IPS-15b (cell line): ENCODE measurements at regions not wholly inside any gene's neighbourhood (a gene's known extent, or its start where the extent isn't known, plus 50 kb on each side); places are given as distances from the start of the nearest gene placed in this dataset.
"Not testable (repeated sequence)": the region's sequence is repeated elsewhere in the genome, so short reads cannot be mapped to it uniquely, and the experiment has no call there.

Source experiments
- H3K27me3 ChIP-seq: one replicate; pipeline ENCODE4 v1.6.1; 2013; ENCODE audit warnings: low read length; ENCODE audit not compliant: control insufficient read depth, insufficient read depth
- H3K36me3 ChIP-seq: one replicate; pipeline ENCODE4 v1.6.1; 2013; ENCODE audit warnings: low read length; ENCODE audit not compliant: control insufficient read depth, insufficient read depth
- H3K4me1 ChIP-seq: one replicate; pipeline ENCODE4 v1.6.1; 2013; ENCODE audit warnings: mild to moderate bottlenecking, low read length; ENCODE audit not compliant: control insufficient read depth, insufficient read depth
- H3K4me3 ChIP-seq: one replicate; pipeline ENCODE4 v1.5.1; 2013; ENCODE audit warnings: low read depth, low read length
- H3K9ac ChIP-seq: one replicate; pipeline ENCODE4 v1.6.1; 2013; ENCODE audit warnings: low read depth, mild to moderate bottlenecking, low read length
- H3K9me3 ChIP-seq: one replicate; pipeline ENCODE4 v1.6.1; 2013; ENCODE audit warnings: mild to moderate bottlenecking, low read length; ENCODE audit not compliant: control insufficient read depth, insufficient read depth

DNA sequence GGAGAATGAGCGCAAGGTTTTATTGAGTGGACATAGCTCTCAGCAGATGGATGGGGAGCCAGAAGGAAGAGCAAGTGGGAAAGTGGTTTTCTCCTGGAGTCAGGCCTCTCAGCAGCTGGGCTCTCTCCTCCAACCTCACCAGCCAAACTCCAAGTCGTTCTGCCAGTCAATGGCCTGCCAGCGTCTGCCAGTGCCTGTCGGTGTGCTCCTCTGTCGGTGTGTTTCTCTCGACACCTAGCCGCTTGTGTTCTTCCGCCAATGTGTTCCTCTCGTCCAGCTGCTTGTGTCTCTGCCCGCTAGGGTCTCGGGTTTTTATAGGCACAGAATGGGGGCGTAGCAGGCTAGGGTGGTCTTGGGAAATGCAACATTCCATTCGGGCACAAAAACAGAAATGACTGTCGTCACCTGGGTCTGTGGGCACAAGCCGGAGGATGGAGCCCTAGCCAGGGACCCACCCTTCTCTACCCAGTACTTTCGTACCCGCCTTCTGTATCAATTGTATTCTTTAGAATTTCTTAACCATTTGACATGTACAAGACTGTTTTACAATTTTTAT is 1365.4 kb downstream of the FSCB start:
- Histone ChIP-seq H3K36me3 (no peaks in the 10 kb centered on the region), H3K27me3 (no peaks in the 10 kb centered on the region), H3K9me3 (no peaks in the 10 kb centered on the region), H3K9ac (no peak overlapping the region), H3K4me1 (no peaks in the 10 kb centered on the region), H3K4me3 (no peak overlapping the region)

DNA sequence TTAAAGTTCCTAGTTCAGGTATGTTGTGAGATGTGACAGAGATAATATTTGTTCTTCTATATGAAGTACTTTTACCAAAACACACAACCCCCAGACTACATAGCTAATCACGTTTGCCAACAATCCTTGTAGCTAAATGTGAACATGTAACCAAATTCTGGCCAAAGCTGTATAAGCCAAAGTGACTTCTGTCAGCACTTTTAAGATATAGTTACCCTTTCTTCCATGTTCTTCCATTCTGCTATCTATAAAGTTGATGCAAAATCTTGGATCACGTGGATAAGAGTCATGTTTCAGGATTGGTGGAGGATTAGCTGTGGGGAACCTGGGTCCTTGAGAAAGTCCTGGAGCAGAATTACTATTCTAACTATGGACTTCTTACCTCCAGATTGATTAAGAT is 1366.6 kb downstream of the FSCB start:
- Histone ChIP-seq H3K4me3 (no peak overlapping the region), H3K36me3 (no peaks in the 10 kb centered on the region), H3K4me1 (no peaks in the 10 kb centered on the region), H3K9ac (no peak overlapping the region), H3K9me3 (peaks cover 6% of the 10 kb centered on the region), H3K27me3 (no peaks in the 10 kb centered on the region)

DNA sequence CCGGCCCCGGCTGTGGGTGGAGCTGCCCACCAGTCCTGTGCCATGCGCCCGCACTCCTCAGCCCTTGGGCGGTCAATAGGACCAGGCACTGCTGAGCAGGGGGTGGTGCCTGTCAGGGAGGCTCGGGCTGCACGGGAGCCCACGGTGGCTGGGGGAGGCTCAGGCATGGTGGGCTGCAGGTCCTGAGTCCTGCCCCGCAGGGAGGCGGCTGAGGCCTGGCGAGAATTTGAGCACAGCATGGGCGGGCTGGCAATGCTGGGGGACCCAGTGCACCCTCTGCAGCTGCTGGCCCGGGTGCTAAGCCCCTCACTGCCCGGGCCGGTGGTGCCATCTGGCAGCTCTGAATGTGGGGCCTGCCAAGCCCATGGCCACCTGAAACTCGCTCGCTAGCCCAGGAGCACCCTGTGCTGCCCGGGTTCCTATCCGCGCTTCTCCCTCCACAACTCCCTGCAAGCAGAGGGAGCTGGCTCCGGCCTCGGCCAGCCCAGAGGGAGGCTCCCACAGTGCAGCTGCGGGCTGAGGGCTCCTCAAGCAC is 1371.1 kb downstream of the FSCB start:
- Histone ChIP-seq H3K9me3 (peaks cover 6% of the 10 kb centered on the region), H3K4me1 (no peaks in the 10 kb centered on the region), H3K27me3 (no peaks in the 10 kb centered on the region)

DNA sequence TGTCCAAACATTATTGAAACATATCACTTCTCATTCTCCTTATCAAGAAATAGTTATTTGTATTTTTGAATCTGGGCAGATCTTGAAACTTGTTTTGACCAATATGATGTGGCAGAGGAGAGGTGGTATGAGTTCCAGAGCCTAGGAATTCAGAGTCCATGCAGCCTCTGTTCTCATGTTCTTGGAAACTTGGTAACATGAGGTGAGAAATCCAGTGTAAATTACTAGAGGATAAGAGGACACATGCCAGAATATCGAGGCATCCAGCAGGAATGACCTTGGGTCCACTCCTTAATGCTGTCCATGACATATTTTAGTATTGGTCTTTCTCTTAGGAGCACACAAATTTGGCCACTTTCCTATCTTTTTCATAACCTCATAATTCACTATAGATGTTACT is 1374.6 kb downstream of the FSCB start:
- H3K36me3 ChIP-seq, result no peaks in the 10 kb centered on the region

More for the DNA sequence above, 1371.1 kb downstream of the FSCB start:
- Histone ChIP-seq H3K4me3 (no peak overlapping the region), H3K9ac (no peak overlapping the region), H3K36me3 (no peaks in the 10 kb centered on the region)

DNA sequence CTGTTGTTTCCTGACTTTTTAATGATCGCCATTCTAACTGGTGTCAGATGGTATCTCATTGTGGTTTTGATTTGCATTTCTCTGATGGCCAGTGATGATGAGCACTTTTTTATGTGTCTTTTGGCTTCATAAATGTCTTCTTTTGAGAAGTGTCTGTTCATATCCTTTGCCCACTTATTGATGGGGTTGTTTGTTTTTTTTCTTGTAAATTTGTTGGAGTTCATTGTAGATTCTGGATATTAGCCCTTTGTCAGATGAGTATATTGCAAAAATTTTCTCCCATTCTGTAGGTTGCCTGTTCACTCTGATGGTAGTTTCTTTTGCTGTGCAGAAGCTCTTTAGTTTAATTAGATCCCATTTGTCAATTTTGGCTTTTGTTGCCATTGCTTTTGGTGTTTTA is 1378.7 kb downstream of the FSCB start:
- not testable (repeated sequence) for H3K4me3 ChIP-seq, H3K4me1 ChIP-seq, H3K36me3 ChIP-seq, H3K9ac ChIP-seq, H3K9me3 ChIP-seq, H3K27me3 ChIP-seq

More for the DNA sequence above, 1374.6 kb downstream of the FSCB start:
- Histone ChIP-seq H3K9me3 (peaks cover 6% of the 10 kb centered on the region), H3K9ac (no peak overlapping the region), H3K27me3 (no peaks in the 10 kb centered on the region), H3K4me1 (no peaks in the 10 kb centered on the region), H3K4me3 (no peak overlapping the region)

DNA sequence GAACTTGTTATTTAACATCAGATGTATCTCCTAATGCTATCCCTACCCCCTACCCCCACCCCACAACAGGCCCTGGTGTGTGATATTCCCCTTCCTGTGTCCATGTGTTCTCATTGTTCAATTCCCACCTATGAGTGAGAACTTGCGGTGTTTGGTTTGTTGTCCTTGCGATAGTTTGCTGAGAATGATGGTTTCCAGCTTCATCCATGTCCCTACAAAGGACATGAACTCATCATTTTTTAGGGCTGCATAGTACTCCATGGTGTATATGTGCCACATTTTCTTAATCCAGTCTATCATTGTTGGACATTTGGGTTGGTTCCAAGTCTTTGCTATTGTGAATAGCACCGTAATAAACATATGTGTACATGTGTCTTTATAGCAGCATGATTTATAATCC is 1379.2 kb downstream of the FSCB start:
- not testable (repeated sequence) for H3K4me1 ChIP-seq, H3K9ac ChIP-seq, H3K4me3 ChIP-seq, H3K36me3 ChIP-seq, H3K27me3 ChIP-seq, H3K9me3 ChIP-seq

DNA sequence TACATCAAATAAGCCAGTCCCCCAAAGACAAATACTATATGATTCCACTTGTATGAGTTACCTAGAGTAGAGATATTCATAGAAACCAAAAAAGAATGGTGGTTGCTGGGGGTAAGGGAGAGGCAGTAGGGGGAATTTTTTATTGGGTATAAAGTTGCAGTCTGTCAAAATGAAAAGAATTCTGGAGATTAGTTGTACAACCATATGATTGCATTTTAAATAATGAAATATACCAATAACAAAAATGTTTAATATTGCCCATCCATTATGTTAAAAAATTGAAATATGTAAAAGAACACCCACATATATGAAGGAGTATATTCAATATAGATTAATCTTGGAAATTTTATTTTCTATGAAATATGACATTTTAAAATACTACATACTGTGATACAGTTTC is 1383.5 kb downstream of the FSCB start:
- Histone ChIP-seq H3K9ac (no peak overlapping the region), H3K9me3 (peaks cover 7% of the 10 kb centered on the region), H3K36me3 (no peaks in the 10 kb centered on the region), H3K4me1 (no peaks in the 10 kb centered on the region), H3K4me3 (no peak overlapping the region), H3K27me3 (no peaks in the 10 kb centered on the region)

DNA sequence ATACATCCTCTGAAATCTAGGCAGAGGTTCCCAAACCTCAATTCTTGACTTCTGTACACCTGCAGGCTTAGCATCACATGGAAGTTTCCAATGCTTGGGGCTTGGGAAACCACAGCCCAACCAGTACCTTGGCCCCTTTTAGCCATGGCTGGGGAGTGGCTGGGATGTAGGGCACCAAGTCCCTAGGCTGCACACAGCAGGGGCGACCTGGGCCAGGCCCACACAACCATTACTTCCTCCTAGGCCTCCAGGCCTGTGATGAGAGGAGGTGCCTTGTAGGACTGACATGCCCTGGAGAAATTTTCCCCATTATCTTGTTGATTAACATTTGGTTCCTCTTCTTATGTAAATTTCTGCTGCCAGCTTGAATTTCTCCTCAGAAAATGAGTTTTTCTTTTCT is 1387.4 kb downstream of the FSCB start:
- Histone ChIP-seq H3K27me3 (no peaks in the 10 kb centered on the region), H3K36me3 (no peaks in the 10 kb centered on the region), H3K4me3 (no peak overlapping the region), H3K9ac (no peak overlapping the region), H3K4me1 (no peaks in the 10 kb centered on the region), H3K9me3 (peaks cover 8% of the 10 kb centered on the region)

DNA sequence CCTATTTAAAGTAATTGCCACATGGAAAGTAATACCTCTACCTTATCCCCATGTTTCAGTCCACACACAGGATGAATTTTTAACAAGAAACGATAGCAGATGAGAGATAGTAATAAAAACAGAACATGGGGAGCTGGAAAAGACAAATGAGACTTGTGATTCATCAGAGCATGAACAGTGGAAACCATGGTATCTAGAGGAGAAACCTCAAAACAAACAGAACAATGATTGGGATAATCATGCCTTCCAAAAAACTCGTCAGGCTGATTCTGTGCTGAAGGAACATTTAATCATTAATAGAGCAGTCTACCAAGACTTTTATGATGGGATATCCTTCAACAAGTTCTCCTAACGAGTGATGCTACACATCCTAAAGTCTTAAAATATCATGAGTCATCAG is 1390.7 kb downstream of the FSCB start:
- Histone ChIP-seq H3K36me3 (no peaks in the 10 kb centered on the region), H3K4me1 (no peaks in the 10 kb centered on the region), H3K9ac (no peak overlapping the region), H3K4me3 (no peak overlapping the region), H3K27me3 (no peaks in the 10 kb centered on the region), H3K9me3 (peaks cover 8% of the 10 kb centered on the region)

DNA sequence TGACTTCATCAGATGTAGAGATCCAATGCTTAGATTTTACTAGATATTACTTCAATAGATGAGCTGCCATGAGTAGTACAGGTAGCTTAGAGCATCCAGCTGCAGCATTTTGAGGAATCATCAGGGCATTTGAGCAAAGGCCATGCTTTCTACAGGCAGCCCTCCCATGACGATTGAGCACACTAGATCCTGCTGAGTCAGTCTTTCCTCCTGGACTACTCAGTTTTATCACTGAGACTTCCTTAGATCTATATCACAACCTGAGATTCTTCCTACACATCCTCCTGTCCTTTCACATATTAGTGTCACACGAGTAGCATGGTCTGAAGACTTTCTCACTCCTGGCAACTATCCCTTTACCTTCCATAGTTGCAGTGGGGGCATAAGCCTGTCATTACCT is 1401.8 kb downstream of the FSCB start:
- Histone ChIP-seq H3K9me3 (no peaks in the 10 kb centered on the region), H3K4me1 (no peaks in the 10 kb centered on the region), H3K4me3 (no peak overlapping the region), H3K36me3 (no peaks in the 10 kb centered on the region), H3K9ac (no peak overlapping the region), H3K27me3 (no peaks in the 10 kb centered on the region)

DNA sequence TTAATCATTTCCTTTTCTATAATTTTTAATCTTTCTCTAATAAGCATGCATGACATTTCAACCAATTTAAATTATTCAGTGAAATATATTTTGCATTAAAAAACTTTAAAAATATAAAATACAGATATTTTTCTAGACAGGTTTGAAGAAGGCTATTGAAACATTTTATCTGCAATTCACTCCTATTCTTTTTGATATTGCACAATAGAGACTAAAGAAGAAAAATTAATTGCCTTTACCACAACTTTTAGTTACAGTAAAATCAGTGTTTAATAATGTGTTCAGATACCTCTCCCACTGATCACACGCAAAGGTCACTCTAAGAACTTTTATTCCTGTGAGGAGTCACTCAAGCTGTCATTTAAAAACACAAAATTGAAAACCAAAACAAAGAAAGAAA is 1416.7 kb downstream of the FSCB start:
- H3K4me3 ChIP-seq, result no peak overlapping the region
- no peaks in the 10 kb centered on the region for H3K27me3 ChIP-seq
- no peak overlapping the region for H3K9ac ChIP-seq
- H3K36me3 ChIP-seq, result no peaks in the 10 kb centered on the region
- H3K9me3 ChIP-seq, result no peaks in the 10 kb centered on the region
- H3K4me1 ChIP-seq, result no peaks in the 10 kb centered on the region

DNA sequence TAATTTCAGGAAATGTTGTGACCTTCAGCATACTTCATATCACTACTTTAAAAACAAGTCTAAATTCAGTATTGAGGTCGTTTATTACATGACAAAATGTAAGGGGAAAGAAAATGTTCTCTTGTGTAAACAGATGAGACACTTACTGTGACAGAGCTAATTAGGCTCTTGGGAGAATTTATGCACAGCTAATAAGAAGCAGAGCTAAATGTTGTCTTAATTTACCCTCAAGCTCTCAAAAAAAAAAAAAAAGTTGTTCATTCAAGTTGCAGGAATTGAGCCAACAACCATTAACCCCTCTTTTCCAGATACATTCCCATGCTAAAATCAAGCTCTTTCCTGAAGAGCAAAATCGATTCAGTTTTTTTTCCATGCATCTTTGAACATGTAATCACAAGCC is 1419.4 kb downstream of the FSCB start:
- no peaks in the 10 kb centered on the region for H3K27me3 ChIP-seq

More for the DNA sequence above, 1419.4 kb downstream of the FSCB start:
- no peak overlapping the region for H3K9ac ChIP-seq
- H3K36me3 ChIP-seq, result no peaks in the 10 kb centered on the region
- no peak overlapping the region for H3K4me3 ChIP-seq
- no peaks in the 10 kb centered on the region for H3K4me1 ChIP-seq
- no peaks in the 10 kb centered on the region for H3K9me3 ChIP-seq
